Lung (tissue), 11 donors: ENCODE measurements at regions not wholly inside any gene's neighbourhood (a gene's known extent, or its start where the extent isn't known, plus 50 kb on each side); places are given as distances from the start of the nearest gene placed in this dataset.

Experiments
- ATAC-seq: fragments of 200-7000 bp; cut with Tn5 transposase; one replicate; pipeline ENCODE4 v1.9.1; 2020; ENCODE audit warnings: moderate number of reproducible peaks; ENCODE audit not compliant: insufficient read depth, low FRiP score
- DNase-seq, 3 donors: peaks; one replicate each; pipeline ENCODE4 v3.0.0-alpha.2; 2013 to 2017
- H3K27ac ChIP-seq, 2 donors: one replicate each; pipeline ENCODE4 v1.5.1; 2013; ENCODE audit warnings: mild to moderate bottlenecking in 2 of 2, moderate library complexity in 2 of 2, control low read depth in 1 of 2, inconsistent platforms in 1 of 2, low read depth in 1 of 2, low read length in 1 of 2
- H3K27me3 ChIP-seq, 3 donors: one replicate each; pipeline ENCODE4 v1.5.1; 2013; ENCODE audit warnings: low read length in 2 of 3; ENCODE audit not compliant: control insufficient read depth in 3 of 3, insufficient read depth in 3 of 3
- H3K36me3 ChIP-seq, 4 donors: one replicate each; pipeline ENCODE4 v1.5.1; 2013; ENCODE audit warnings: low read length in 4 of 4, mild to moderate bottlenecking in 1 of 4, moderate library complexity in 1 of 4; ENCODE audit not compliant: control insufficient read depth in 4 of 4, insufficient read depth in 4 of 4
- H3K4me1 ChIP-seq, 5 donors: one replicate each; pipeline ENCODE4 v1.5.1; 2013; ENCODE audit warnings: low read length in 5 of 5, mild to moderate bottlenecking in 2 of 5, moderate library complexity in 1 of 5; ENCODE audit not compliant: control insufficient read depth in 5 of 5, insufficient read depth in 5 of 5
- H3K4me3 ChIP-seq: one replicate; pipeline ENCODE4 v1.5.1; 2013; ENCODE audit warnings: mild to moderate bottlenecking, control low read depth, moderate library complexity
- H3K9ac ChIP-seq, 2 donors: one replicate each; pipeline ENCODE4 v1.5.1; 2013; ENCODE audit warnings: low read length in 2 of 2, control low read depth in 1 of 2; ENCODE audit not compliant: insufficient read depth in 1 of 2
- H3K9me3 ChIP-seq, 4 donors: one replicate each; pipeline ENCODE4 v1.5.1; 2013; ENCODE audit warnings: low read length in 3 of 4, mild to moderate bottlenecking in 1 of 4, moderate library complexity in 1 of 4; ENCODE audit not compliant: control insufficient read depth in 4 of 4, insufficient read depth in 3 of 4
- WGBS, 2 donors: extraction: QIAGEN DNeasy Blood & Tissue Kit; methylation state at CpG; one replicate each; pipeline ENCODE4 v1.1.7; 2013; 5-methylcytosine and 5-hydroxymethylcytosine counted together
- TF ChIP-seq, protein P1 (sequence below): IDR thresholded peaks from 2 replicates; pipeline ENCODE4 v1.5.1; 2012; ENCODE audit warnings: mild to moderate bottlenecking; ENCODE audit errors: control extremely low read depth, extremely low read depth
- donor health status: control.
- donor health status: control.
- donor health status: Bipolar disorder and iron deficiency.
- donor health status: healthy.
- donor health status: DM: yes; HTN: yes; CAD: no.

DNA sequence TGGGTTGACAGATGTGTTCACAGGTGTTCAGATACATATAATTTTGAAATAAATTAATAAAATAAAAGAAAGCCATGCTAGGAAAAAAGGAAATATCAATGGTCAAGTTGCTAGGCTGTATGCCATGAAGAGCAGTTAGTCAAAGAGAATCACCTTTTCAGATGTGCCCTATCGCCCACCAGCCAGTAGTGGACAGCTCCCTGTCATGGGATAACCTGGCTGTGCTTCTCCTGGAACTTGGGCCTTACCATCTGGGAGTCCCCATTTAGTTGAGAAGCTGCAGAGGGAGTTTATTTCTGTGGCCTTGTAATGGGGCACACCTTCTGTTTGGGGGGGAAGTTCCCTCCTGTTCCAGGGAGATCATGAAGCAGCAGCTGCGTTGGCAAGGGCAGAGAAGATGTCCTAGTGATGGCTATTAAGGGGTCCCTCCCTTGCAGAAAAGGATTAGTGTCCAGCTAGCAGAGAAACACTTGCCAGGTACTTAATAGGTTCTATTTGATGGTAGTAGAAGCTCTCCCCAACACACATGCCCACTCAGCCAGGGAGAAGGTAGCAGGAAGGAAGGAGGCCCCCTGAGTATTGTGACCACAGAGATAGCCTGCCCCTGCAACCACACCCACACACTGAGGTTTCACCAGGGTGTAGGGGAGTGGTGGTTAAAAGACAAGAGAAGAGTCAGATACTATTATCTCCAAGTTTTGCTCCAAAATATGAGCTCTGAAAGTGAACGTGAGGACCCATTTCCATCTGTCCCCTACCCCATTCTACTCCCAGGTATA is 117.7 kb downstream of the B3GNT2 start:
- peaks cover 0 to 8% (median 3%) of the 10 kb centered on the region in 5 donors for H3K4me1 ChIP-seq
- H3K9me3 ChIP-seq, result no peaks in the 10 kb centered on the region
- WGBS, 2 donors, result 52 to 75% methylated on average over 3 of the region's 3 CpGs
- ATAC-seq (no peak), DNase-seq (no peak)
- H3K27ac ChIP-seq, result no peak overlapping the region
- H3K9ac ChIP-seq, result no peak overlapping the region
- no peak overlapping the region for H3K4me3 ChIP-seq
- H3K27me3 ChIP-seq, result no peaks in the 10 kb centered on the region
- TF ChIP-seq, protein P1, sequence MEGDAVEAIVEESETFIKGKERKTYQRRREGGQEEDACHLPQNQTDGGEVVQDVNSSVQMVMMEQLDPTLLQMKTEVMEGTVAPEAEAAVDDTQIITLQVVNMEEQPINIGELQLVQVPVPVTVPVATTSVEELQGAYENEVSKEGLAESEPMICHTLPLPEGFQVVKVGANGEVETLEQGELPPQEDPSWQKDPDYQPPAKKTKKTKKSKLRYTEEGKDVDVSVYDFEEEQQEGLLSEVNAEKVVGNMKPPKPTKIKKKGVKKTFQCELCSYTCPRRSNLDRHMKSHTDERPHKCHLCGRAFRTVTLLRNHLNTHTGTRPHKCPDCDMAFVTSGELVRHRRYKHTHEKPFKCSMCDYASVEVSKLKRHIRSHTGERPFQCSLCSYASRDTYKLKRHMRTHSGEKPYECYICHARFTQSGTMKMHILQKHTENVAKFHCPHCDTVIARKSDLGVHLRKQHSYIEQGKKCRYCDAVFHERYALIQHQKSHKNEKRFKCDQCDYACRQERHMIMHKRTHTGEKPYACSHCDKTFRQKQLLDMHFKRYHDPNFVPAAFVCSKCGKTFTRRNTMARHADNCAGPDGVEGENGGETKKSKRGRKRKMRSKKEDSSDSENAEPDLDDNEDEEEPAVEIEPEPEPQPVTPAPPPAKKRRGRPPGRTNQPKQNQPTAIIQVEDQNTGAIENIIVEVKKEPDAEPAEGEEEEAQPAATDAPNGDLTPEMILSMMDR, result no peak
- H3K36me3 ChIP-seq, result no peaks in the 10 kb centered on the region

DNA sequence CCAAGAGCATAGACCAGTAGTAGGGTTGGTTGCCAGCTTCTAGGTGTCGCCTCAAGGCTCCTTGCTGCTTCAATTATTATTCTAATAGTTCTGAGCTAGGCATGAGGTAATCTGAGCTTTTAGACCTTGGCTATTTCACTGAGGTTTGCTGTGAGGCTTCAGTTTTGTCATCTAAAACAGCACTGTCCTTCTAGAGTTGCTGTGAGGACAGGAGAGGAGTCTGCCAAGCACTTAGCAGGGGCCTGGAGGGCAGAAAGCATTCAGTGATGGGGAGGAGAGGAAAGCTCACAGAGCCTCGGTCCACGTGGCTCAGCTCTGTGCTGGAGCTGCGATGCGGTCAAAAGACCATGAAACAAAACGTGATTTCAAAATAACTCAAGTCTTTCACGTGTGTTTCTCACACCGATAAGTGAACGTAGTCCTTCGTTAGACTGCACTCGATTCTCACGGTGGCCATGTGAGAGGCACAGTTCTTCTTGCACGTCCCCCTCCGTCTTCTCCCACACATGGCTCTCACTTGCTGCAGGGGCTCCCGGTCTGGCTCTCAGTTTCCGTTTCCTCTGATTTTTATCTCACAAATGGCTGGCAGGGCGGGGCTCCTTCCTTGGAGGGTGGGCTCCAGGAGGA is 113.7 kb downstream of the B3GNT2 start:
- TF ChIP-seq, protein P1, result no peak
- ATAC-seq (no peak), DNase-seq (peak in 1 of 3 donors; percentile 47)
- H3K27me3 ChIP-seq, result no peaks in the 10 kb centered on the region
- H3K27ac ChIP-seq, result peak overlapping the region in 1 of 2 donors; percentile 71
- 16 to 32% methylated on average over 17 of the region's 17 CpGs for whole genome bisulfite sequencing, 2 donors
- H3K4me3 ChIP-seq, result no peak overlapping the region
- no peaks in the 10 kb centered on the region for H3K9me3 ChIP-seq
- no peak overlapping the region for H3K9ac ChIP-seq
- H3K36me3 ChIP-seq, result no peaks in the 10 kb centered on the region
- H3K4me1 ChIP-seq, result peaks cover 7 to 38% (median 11%) of the 10 kb centered on the region in 5 donors

DNA sequence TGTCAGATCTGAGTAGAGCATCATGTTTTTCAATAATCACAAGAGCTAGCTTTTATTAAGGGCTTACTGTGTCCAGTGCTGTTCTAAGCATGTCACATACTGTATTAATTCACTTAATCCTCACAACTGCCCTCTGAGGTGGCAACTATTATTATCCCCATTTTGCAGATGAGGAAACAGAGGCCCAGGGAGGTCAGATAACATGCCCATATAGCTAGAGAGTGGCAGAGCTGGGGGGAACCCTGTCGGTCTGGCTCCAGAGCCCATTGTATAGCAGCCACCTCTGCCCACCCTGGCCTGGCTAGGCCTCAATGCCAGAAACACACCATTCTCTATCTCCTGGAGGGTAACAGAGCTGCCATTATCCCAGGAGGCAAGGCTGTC is 113.2 kb downstream of the B3GNT2 start:
- H3K4me1 ChIP-seq, result peaks cover 7 to 40% (median 11%) of the 10 kb centered on the region in 5 donors
- peak overlapping the region in 1 of 2 donors; percentile 71 for H3K27ac ChIP-seq
- no peaks in the 10 kb centered on the region for H3K9me3 ChIP-seq
- no peaks in the 10 kb centered on the region for H3K36me3 ChIP-seq
- WGBS, 2 donors, result 97 to 100% methylated on average over 1 of the region's 1 CpG
- H3K4me3 ChIP-seq, result no peak overlapping the region
- ATAC-seq (no peak), DNase-seq (no peak)
- H3K9ac ChIP-seq, result no peak overlapping the region
- no peaks in the 10 kb centered on the region for H3K27me3 ChIP-seq
- TF ChIP-seq, protein P1, result no peak
